Stimulated activated CD8-positive, alpha-beta memory T cell treated with anti-CD3 and anti-CD28 coated beads, Interleukin-15, amount 100 ng/mL, for 24 hours (primary cell): ENCODE measurements at regions not wholly inside any gene's neighbourhood (a gene's known extent, or its start where the extent isn't known, plus 50 kb on each side); places are given as distances from the start of the nearest gene placed in this dataset.

ENCODE experiments used
- DNase-seq: peaks from one replicate; pipeline ENCODE4 v3.0.0-alpha.2; 2020; ENCODE audit warnings: low read depth

DNA sequence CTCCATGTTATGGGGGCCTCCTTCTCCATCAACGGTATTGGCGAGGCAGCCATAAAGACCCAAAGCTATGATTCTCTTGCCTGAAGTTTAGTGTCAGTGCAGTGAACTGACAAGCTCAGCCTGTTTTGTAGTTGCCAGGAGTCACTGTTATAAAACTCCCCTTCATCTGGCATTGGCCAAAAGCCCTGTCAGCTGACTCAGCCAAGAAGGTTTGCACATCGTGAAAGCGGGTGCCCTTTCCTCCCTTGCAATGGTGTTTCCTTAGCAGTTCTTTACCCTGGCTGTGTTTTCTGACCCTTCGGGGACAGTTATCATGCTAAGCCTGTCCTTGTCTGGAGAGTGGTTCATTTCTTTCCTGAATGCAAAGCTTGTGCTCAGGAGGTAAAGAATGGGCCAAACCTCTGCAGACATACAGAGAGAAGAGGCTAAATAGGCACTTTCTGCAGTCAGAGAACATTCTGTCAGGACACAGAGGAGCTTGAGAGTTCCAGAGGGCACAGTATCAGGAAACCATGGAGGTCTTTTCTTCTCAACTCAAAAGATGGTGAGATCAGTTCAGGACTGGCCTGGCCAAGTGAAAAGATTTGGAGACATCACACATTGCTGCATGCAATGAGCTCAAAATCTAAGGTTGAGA lies 414.2 kb downstream of the ZNF521 start:
- DNase-seq: no peak

DNA sequence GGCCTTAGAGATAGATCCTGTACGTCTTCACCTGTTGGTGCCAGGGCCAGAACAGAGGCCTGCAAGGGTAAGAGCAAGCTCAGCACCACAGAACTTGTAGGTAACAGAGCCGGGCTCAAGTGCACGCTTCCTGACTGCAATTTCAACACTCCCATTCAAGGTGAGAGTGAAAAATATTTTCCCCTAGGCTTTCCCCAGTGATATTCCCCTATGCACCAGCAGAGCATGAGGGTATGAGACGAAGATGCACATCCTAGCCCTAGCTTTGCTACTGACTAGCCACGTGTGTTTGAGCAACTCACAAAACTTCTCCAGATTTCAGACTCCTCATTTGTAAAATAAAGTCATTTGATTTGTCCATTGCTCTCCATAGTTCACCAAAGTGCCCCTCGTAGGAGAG lies 411.6 kb downstream of the ZNF521 start:
- DNase-seq: no peak

DNA sequence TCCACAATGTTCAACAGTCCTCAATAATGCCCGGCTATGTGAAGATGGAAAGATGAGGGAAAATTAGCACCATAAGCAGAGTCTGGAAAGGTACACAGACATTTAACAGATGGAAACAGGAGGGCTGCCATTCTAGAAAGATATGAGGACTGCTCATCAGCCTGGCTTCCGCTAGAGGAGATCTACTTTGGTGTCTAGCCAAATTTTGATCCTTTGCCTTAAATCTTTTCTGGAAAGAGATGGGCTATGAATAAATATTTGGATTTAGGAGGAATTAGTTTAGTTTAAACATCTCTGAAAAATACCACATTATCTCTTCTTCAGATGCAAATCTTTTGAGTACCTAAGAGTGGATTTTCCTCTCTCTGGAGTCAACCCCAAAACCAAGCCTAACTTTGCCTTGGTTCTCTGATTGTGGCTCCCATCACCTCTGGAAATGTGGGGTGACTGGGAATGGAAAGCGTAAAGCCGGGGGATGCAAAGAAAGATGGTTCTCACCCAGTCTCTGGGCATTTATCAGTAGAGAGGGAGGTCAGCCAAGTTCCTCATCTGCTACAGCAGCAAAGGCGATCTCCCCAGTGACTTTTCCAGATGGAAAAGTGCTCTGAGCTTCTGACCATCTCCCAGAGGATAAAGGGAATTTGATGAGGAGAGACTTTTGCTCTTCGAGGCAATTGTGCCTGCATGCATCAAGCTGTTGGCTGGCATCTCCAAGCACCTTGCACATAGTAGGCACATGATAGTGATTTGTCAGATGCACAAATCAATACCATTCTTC lies 410.6 kb downstream of the ZNF521 start:
- DNase-seq: no peak

DNA sequence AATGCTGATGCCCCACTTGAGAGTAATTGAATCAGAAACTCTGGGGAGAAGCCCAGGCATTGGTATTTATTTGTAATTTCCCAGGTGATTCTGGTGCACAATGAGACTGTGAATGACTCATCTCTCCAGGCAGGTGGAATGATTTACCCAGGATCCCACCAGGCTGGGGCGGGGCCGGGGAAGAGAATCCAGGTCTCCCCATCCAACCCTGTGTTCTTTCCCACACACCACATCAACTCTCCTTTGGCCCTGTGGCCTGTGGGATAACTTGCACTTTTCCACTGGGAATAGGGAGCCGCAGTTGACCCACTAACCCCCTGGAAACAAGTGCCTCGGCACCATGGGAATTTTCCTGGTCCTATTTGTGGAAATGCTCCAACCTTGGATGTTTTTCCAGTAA lies 409.8 kb downstream of the ZNF521 start:
- DNase-seq: no peak

DNA sequence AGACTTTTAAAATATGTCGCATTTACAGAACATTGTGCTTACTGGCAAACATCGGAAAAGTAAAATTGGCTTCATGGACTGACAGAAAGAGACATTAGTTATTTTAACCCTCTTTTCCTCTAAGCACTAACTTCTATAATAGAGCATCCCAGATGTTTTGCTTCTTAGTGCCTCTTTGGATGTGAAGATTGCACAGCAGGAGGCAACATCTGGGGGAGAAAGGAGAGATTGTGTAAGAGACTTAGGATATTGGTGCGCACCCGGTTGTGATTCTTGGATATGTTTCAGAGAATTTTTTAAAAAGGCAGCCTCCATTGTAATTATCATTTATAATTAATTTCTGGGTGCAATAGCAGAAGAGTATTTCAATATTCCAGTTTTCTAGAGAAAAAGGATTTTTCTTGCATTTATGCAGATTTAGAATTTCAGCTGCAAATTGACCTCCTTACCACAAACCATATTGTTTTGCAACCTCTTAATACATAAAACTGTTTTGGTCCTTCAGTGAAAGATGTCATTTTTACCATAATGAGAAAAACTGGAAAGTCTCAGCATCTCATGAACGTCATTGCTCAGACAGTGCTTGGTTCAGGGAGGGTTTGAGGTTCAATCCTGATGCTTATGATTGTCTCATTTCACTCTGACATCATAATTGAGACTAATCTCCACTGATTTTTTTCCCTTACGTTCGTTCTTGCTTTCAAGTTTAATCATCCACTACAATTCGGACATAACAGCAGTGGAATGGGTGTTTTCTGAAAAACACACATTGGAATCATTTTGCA lies 404.3 kb downstream of the ZNF521 start:
- no peak for DNase-seq

DNA sequence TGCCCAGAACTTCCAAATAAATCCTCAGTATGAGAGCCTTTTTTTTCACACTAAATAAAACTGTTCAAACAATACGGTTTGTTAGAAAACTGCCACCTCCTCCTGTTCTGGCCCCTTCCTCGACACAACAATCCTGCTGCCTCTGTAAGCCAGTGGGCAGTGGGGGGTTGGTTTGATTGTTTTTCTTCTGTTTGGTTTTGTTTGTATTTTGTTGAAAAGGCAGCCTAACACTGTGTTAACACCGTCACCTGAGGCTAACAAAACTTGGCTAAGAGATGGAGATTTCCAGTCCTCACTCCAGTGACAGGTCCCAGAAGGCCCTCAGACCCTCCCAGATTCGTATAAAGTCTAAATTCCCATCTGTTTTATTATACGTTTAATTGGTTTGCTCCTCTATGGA lies 402.1 kb downstream of the ZNF521 start:
- DNase-seq: no peak

DNA sequence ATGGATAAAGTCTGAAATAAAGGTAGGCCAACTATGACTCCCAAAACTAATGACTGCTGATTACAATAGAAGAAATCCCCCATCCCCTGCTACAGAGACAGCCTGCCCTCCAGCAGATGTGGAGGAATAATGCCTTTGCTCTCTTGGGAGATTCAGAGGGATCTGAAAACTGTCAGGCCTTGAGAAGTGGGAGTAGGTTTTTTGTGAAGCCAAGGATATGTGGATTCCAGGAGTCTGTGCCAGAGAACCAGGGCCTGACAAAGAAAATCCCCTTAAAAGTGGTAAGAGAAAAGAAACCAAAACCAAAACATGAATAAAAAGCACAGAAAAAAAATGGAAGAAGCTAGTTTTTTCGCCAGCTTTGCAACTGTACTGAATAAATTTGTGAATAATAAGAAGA lies 397.6 kb downstream of the ZNF521 start:
- DNase-seq: no peak

DNA sequence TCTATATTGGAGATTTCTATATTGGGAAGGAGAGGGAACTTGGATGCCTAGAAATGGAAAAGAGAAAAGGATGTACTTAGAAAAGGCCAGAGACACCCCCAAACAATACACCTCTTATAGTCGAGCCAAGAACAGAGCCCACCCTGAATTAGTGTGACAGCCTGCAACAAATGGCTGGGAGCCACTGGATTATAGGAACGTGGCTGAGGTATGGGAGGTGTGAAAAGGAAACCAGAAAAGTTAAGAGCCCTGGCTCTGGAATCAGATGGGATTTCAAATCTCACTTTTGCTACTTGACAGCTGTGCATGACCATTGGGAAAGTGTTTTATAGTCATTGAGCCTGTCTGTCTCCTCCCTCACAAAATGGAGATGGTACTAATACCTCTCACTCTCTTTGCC lies 394.0 kb downstream of the ZNF521 start:
- no peak for DNase-seq

DNA sequence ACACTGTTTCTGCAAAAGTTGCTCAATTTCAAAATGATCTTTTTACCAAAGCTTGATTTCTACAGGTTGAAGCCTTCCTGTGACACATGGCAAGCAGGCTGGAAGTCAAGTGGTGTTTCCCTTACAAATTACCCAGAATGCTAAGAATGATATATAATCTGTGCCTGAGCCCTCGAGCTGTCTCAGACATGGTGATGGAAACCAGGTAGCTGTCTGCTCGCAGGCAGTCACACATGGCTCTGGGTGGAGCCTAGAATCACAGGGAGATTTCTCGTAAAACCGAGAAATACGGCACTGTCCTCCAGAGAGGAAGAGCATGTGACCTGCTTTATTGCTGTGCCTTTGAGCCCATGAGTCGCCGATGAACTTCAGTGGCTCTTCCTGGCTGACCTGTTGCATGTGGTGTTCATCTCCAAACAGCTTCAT lies 392.9 kb downstream of the ZNF521 start:
- no peak for DNase-seq

DNA sequence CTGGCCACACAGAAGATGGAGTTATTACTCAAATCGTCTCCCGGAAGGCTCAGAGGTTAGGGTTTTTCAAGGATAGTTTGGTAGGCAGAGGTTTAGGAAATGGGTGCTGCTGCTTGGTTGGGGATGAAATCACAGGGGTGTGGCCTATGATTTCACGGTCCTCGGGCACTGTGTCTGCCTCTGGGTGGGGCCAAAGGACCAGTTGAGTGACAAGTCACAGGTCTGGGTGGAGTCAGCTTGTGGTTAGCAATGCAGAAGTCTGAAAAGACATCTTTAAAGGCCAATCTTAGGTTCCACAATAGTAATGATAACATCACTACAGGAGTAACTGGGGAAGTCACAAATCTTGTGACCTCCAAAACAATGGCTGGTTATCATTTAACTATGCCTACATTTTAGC lies 387.8 kb downstream of the ZNF521 start:
- DNase-seq: no peak

DNA sequence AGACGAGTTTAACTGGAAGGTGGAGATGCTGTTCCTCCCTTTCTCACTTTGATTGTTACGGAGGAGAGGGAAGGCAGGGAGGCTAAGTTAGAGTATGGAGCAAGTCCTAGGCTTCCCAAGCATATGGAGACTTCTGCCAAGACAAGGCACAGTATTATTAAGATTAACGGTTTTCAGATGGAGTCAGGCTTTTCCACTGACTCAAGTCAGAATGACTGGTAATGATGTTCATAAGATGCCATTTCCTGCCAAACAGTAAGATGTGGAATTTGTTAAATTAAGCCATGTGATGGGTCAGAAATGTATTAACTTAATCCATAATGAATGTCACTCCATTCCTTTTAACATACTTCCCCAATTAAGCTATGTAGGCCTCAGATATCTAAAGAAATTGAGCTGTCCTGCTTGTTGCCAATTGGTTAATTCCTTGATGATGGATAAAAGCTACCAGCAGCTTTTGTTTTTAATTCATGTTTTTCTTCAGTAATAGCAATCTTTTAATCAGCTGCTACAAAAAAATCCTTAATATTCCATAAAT lies 383.7 kb downstream of the ZNF521 start:
- DNase-seq: no peak

DNA sequence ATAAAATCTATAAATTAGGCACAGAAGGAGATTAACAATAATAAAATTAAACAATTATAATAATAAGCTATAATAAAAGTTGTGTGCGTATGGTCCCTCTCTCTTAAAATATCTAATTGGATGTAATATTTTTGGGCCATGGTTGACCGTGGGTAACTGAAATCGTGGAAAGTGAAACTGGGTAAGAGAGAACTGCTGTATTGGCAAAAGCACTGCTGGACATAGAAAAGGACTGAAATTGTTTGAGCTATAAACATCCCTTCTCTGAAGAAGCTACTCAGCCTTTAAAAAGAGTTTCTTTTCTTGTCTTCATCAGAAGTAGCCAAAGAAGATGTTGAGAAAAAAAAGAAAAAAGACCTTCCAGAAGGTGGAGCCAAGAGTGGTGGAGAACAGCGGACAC lies 379.4 kb downstream of the ZNF521 start:
- no peak for DNase-seq

DNA sequence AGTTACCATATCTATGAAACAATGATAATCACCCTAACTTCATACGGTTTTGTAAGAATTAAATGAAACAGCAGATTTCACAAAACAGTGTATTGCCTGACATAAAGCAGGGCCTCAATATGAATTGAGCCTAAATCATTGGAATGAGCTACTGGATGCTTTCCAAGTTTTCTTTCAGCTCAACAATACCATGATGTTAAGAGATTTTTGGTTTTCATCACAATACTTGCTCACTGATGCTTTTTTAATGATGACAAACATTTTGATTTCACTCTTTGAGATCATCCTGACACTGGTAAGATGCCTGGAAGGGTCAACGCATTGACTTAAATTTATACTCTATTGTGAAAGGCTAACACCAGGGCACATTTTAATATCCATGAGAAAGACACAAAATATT lies 377.5 kb downstream of the ZNF521 start:
- no peak for DNase-seq

DNA sequence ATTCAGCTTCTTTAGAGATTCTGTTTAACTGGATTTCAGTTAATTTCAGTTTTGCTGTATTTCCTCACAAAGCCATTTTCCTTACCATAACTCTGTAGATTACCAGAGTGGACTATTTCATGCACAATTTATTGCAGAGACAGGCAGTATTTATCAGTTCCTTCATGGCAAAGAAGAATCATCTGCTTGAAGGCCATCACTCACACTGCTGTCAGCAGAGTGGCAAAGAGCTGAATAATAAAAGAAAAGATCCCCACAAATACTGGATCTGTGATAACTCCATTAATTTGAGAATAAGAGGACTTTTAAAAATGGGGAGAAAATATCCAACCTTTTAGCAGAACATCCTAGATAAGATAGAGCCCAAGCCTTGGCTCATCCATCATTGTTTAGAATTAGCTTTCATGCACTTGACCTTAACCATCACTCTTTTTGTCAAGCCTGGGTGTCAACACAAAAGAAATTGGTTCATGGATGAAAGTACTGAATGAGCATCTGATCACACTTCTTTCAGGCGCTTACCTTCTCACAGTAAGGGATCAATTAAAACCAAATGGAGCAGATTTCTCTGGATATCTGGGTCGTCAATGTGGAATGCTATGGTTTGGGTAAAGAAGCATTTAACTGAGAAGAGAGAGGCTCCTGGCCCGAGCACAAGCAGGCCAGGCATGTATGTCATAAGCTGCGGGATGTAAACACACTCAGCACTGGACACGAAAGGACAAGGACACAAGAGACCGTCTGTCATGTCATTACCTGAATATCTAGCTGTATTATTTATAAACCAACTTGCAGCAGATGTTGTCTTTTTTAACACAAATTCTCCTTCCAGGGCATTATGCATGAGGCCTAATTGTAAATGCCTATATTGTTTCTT lies 376.2 kb downstream of the ZNF521 start:
- DNase-seq: no peak

DNA sequence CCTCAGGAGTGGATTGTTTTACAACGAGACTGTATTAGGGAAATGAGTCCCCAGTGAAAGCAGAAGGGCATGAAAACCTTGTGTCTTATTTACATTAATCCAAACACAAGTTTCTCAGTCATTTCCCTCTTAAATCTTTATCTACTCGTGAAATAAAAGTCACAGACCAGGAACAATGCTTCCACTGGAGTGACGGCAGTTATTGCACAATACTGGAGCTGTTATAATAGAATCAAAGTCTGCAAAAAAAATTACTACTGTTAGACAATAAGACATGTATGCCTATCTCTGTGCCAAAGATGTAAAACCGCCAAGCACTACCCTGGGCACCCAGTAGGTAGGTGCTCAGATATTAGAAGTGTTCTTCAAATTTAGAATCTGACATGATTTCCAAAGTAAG lies 375.5 kb downstream of the ZNF521 start:
- DNase-seq: no peak

DNA sequence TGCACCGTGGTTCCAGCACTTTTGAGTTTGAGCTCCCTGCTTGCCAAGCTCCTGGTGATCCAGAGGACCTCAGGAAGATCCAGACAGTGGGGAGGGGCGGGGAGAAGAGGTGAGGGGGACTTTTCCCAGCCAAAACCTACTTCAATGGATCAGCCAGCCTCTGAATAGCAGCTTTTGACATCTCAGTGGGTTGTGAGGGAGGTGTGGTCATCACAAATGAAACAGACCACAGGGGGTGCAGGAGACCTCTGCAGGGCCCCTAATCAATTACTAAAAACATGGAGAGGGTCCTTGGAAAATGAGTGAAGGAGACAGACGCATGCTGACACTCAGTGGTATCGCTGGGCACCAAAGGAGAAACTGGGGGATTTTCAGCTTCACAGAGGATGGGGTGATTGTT lies 372.7 kb downstream of the ZNF521 start:
- DNase-seq: no peak

DNA sequence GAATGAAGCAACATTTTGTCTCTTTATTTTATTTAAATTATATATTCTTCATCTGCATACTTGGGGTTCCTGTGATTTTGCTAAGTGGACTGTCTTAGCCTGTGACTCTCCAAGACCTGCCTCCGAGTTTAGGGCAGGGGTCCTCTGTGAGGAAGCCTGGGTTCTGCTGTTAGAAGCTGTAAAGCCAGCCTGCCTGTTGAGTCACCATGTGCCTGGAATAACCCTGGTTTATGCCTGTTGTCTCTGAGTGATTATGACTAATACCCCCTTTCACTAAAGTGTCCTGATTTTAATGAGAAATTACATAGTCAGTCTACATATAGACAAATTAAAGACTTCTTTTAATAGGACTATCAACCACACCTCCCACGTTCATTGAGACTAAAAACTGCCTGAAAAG lies 369.1 kb downstream of the ZNF521 start:
- no peak for DNase-seq

DNA sequence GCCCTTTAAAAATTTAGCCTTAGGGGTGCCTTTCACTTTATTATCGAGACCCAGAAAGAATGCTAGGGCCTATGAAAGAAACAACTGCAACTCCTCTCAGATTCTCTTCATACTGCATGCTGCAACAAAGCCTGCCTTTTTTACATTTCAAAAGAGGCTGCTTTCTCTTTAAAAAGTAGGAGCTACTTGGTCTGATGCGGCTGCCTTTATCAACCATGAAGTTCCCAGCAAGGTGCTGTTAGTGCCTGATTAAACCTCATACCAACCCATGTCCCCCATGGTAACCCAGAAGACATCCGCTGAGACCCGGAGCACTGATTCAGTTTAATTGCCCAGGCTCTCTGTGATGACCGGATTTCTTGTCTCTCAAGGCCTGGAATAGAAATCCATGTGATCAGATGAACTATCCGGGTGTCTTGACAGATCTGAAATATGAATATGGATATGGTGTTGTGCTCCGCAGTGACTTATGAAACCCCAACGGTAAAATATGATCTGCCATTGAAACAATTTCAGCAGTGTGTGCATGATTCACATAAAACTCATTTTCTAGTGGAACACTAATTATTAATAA lies 368.3 kb downstream of the ZNF521 start:
- no peak for DNase-seq

DNA sequence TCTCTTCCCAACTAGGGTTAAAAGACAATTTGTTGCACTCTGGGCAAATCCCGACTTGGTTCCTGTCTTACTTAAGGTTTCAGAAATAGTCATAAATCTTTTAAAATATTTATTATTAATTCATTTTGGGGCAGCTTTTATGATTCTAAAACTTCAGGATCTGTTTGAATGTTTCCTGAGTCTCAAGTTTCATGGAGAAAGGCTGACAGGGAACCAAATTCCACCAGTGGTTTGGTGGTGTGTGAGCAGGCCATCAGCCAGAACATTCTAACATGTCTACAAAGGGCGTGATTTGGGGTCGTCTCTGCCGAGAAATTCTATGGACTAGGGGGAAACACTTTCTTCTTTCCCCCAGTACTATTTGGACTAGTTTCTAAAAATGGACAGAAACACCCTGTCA lies 366.4 kb downstream of the ZNF521 start:
- DNase-seq: no peak

DNA sequence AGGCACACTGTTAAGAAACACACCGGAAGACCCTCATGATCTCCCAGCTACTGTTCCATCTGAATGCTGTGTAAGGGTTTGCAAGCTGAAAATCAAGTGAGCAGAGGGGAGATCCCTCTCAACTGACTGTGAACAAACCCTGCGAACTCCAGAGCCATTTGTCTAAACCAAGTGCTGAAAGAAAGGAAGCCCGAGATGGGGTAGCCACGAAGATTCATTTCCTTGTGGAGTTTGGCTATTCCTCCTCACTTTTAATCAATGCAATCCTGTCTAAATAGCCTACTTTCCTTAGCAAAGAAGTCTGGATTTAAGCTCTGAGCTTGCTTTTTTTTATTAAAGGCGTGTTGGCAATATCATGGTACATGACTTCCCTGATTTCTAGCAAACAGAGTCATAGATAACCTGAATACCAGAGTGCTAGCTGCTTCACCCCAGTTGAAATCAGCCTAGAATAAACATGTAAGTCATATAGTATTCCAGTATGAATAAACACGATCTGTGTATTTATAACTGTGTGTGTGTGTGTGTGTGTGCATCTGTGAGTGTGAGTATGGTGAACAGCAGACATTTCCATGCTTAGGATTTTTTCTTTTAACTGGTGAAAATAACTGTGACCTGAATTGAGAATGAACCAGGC lies 365.2 kb downstream of the ZNF521 start:
- DNase-seq: no peak
